Nephron progenitor cell (in vitro differentiated cells): ENCODE measurements at regions not wholly inside any gene's neighbourhood (a gene's known extent, or its start where the extent isn't known, plus 50 kb on each side); places are given as distances from the start of the nearest gene placed in this dataset.

Source experiments
- DNase-seq: peaks from one replicate; pipeline ENCODE4 v3.0.0; 2021
- H3K27ac Mint-ChIP-seq: 2 replicates; pipeline ENCODE4 v1.8.0; 2021; ENCODE audit warnings: mild to moderate bottlenecking, moderate library complexity, mixed read lengths
- H3K27me3 Mint-ChIP-seq: 2 replicates; pipeline ENCODE4 v1.8.0; 2021; ENCODE audit warnings: mild to moderate bottlenecking, low read depth, mixed read lengths; ENCODE audit not compliant: poor library complexity
- H3K36me3 Mint-ChIP-seq: 2 replicates; pipeline ENCODE4 v1.8.0; 2021; ENCODE audit warnings: low read depth, mixed read lengths
- H3K4me1 Mint-ChIP-seq: 2 replicates; pipeline ENCODE4 v1.8.0; 2021; ENCODE audit warnings: mixed read lengths
- H3K4me3 Mint-ChIP-seq: 2 replicates; pipeline ENCODE4 v1.8.0; 2021; ENCODE audit warnings: mild to moderate bottlenecking, moderate library complexity, mixed read lengths
- H3K9me3 Mint-ChIP-seq: 2 replicates; pipeline ENCODE4 v1.8.0; 2021; ENCODE audit warnings: mild to moderate bottlenecking, moderate library complexity, mixed read lengths
- CTCF ChIP-seq: fragments of 200-600 bp; sonication (generic); IDR thresholded peaks from 2 replicates; pipeline ENCODE4 v1.5.0; 2021; ENCODE audit warnings: antibody characterized with exemption

GRCh38 chr10:78515038-78515872 lies 481.6 kb downstream of the RPS24 start:
- no peaks in the 10 kb centered on the region for H3K9me3 Mint-ChIP-seq

GRCh38 chr10:78515873-78516153 lies 482.1 kb downstream of the RPS24 start:
- no peak overlapping the region for H3K27ac Mint-ChIP-seq
- no peak for TF ChIP-seq CTCF
- no peak for DNase-seq
- no peak overlapping the region for H3K4me3 Mint-ChIP-seq
- no peaks in the 10 kb centered on the region for H3K36me3 Mint-ChIP-seq
- peaks cover 31% of the 10 kb centered on the region for H3K4me1 Mint-ChIP-seq
- H3K9me3 Mint-ChIP-seq: no peaks in the 10 kb centered on the region
- H3K27me3 Mint-ChIP-seq: peaks cover 10% of the 10 kb centered on the region

More at GRCh38 chr10:78515038-78515872, 481.6 kb downstream of the RPS24 start:
- Mint-ChIP-seq H3K27ac (no peak overlapping the region), H3K27me3 (peaks cover 10% of the 10 kb centered on the region), H3K36me3 (no peaks in the 10 kb centered on the region), H3K4me3 (no peak overlapping the region), H3K4me1 (peaks cover 35% of the 10 kb centered on the region)
- no peak for DNase-seq
- no peak for TF ChIP-seq CTCF

- Mint-ChIP-seq H3K4me3 (no peak overlapping the region), H3K36me3 (no peaks in the 10 kb centered on the region), H3K27ac (no peak overlapping the region), H3K4me1 (peaks cover 27% of the 10 kb centered on the region), H3K9me3 (no peaks in the 10 kb centered on the region), H3K27me3 (peaks cover 13% of the 10 kb centered on the region)
- TF ChIP-seq CTCF: no peak
- no peak for DNase-seq
These were observed 482.6 kb downstream of the RPS24 start for GRCh38 chr10:78516236-78516635.

- H3K4me3 Mint-ChIP-seq: no peak overlapping the region
- H3K9me3 Mint-ChIP-seq: no peaks in the 10 kb centered on the region
- no peak overlapping the region for H3K27ac Mint-ChIP-seq
- no peak for TF ChIP-seq CTCF
- DNase-seq: no peak
- H3K27me3 Mint-ChIP-seq: peaks cover 11% of the 10 kb centered on the region
- H3K36me3 Mint-ChIP-seq: no peaks in the 10 kb centered on the region
- peaks cover 22% of the 10 kb centered on the region for H3K4me1 Mint-ChIP-seq
These were observed 483.1 kb downstream of the RPS24 start for GRCh38 chr10:78516756-78517155.

DNA sequence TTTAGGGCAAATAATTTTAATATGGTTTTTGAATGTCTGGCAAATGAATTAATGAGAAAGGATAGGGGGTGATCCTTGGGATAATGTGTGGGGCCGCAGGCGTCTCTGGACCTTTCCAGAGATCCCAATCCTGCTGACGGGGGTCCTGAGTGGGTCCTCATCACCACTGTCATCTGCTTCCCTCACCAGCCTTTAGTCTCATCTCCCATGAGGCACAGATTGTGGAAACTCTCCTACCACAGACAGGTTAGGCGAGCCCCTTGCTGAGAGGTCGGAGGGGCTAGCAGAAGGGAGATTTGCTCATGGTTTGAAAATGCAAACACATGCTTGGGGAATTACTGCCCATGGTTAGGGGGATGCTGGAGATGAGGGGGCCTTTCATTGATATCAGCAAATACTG lies 484.6 kb downstream of the RPS24 start:
- Mint-ChIP-seq H3K9me3 (no peaks in the 10 kb centered on the region), H3K27ac (no peak overlapping the region), H3K27me3 (peaks cover 13% of the 10 kb centered on the region), H3K36me3 (no peaks in the 10 kb centered on the region), H3K4me3 (no peak overlapping the region), H3K4me1 (peaks cover 19% of the 10 kb centered on the region)
- no peak for DNase-seq
- TF ChIP-seq CTCF: no peak
